Neuronal stem cell (in vitro differentiated cells): ENCODE measurements at regions not wholly inside any gene's neighbourhood (a gene's known extent, or its start where the extent isn't known, plus 50 kb on each side); places are given as distances from the start of the nearest gene placed in this dataset.

ENCODE experiments used
- DNase-seq: peaks from one replicate; pipeline ENCODE4 v3.0.0-alpha.2; 2013; ENCODE audit warnings: low spot score
- H2AFZ ChIP-seq: one replicate; pipeline ENCODE4 v1.6.1; 2013; ENCODE audit warnings: mild to moderate bottlenecking, low read length, inconsistent platforms
- H2AK5ac ChIP-seq: 2 replicates; pipeline ENCODE4 v1.6.1; 2013; ENCODE audit warnings: low read depth, mild to moderate bottlenecking, inconsistent platforms, low read length, moderate library complexity, mixed read lengths
- H2BK120ac ChIP-seq: 2 replicates; pipeline ENCODE4 v1.6.1; 2013; ENCODE audit warnings: low read depth, mild to moderate bottlenecking, inconsistent platforms, low read length, moderate library complexity, mixed read lengths
- H2BK12ac ChIP-seq: one replicate; pipeline ENCODE4 v1.6.1; 2013; ENCODE audit warnings: low read length, inconsistent platforms
- H2BK15ac ChIP-seq: 2 replicates; pipeline ENCODE4 v1.6.1; 2013; ENCODE audit warnings: mild to moderate bottlenecking, low read length, inconsistent platforms, mixed read lengths
- H2BK5ac ChIP-seq: one replicate; pipeline ENCODE4 v1.6.1; 2013; ENCODE audit warnings: inconsistent platforms, mild to moderate bottlenecking, low read length, moderate library complexity
- H3K14ac ChIP-seq: one replicate; pipeline ENCODE4 v1.6.1; 2013; ENCODE audit warnings: low read length, inconsistent platforms
- H3K18ac ChIP-seq: 2 replicates; pipeline ENCODE4 v1.6.1; 2013; ENCODE audit warnings: low read length, inconsistent platforms
- H3K23ac ChIP-seq: 2 replicates; pipeline ENCODE4 v1.6.1; 2013; ENCODE audit warnings: low read depth, mild to moderate bottlenecking, mixed read lengths, low read length, inconsistent platforms; ENCODE audit not compliant: poor library complexity
- H3K27ac ChIP-seq: replicated peaks from 3 replicates; pipeline ENCODE4 v1.5.1; 2013; ENCODE audit warnings: low read length, inconsistent platforms
- H3K27me3 ChIP-seq, 3 experiments: 2 replicates each; pipeline ENCODE4 v1.6.1; 2013; ENCODE audit warnings: low read length in 3 of 3, mild to moderate bottlenecking in 2 of 3, inconsistent platforms in 1 of 3, low read depth in 1 of 3, mixed read lengths in 1 of 3, moderate library complexity in 1 of 3; ENCODE audit not compliant: control insufficient read depth in 3 of 3, insufficient read depth in 3 of 3
- H3K36me3 ChIP-seq, 2 donors: replicated peaks in 1 of 2; 2 replicates each; pipeline ENCODE4 v1.6.1; 2013; ENCODE audit warnings: low read length in 2 of 2; ENCODE audit not compliant: control insufficient read depth in 2 of 2, insufficient read depth in 2 of 2
- H3K4ac ChIP-seq: 2 replicates; pipeline ENCODE4 v1.6.1; 2013; ENCODE audit warnings: inconsistent platforms, mild to moderate bottlenecking, low read length, moderate library complexity
- H3K4me1 ChIP-seq, 2 donors: 1 replicate in 1 of 2; 2 replicates in 1 of 2; pipeline ENCODE4 v1.6.1; 2013; ENCODE audit warnings: low read length in 2 of 2, low read depth in 1 of 2; ENCODE audit not compliant: control insufficient read depth in 2 of 2, insufficient read depth in 1 of 2
- H3K4me2 ChIP-seq: one replicate; pipeline ENCODE4 v1.6.1; 2013; ENCODE audit warnings: mild to moderate bottlenecking, low read length, inconsistent platforms; ENCODE audit not compliant: insufficient read depth, poor library complexity, severe bottlenecking
- H3K4me3 ChIP-seq, 2 donors: 2 replicates each; pipeline ENCODE4 v1.5.1; 2013; ENCODE audit warnings: low read length in 2 of 2, mild to moderate bottlenecking in 2 of 2, inconsistent platforms in 1 of 2, moderate library complexity in 1 of 2
- H3K79me1 ChIP-seq: one replicate; pipeline ENCODE4 v1.6.1; 2013; ENCODE audit warnings: low read depth, mild to moderate bottlenecking, inconsistent platforms, low read length, moderate library complexity
- H3K9ac ChIP-seq: one replicate; pipeline ENCODE4 v1.6.1; 2013; ENCODE audit warnings: mild to moderate bottlenecking, low read depth, low read length, inconsistent platforms; ENCODE audit not compliant: poor library complexity
- H3K9me3 ChIP-seq, 2 donors: replicated peaks in 1 of 2; 2 replicates each; pipeline versions ENCODE3 to v1.6.1; 2013; ENCODE audit warnings: low read length in 2 of 2, mild to moderate bottlenecking in 2 of 2, inconsistent platforms in 1 of 2, low read depth in 1 of 2, mixed read lengths in 1 of 2, moderate library complexity in 1 of 2; ENCODE audit not compliant: control insufficient read depth in 2 of 2, insufficient read depth in 1 of 2
- H4K8ac ChIP-seq: one replicate; pipeline ENCODE4 v1.6.1; 2013; ENCODE audit warnings: low read depth, mild to moderate bottlenecking, inconsistent platforms, low read length, moderate library complexity
- H4K91ac ChIP-seq: one replicate; pipeline ENCODE4 v1.6.1; 2013; ENCODE audit warnings: low read length, low read depth, mild to moderate bottlenecking, inconsistent platforms; ENCODE audit not compliant: poor library complexity
- WGBS, 2 donors: extraction: QIAGEN DNeasy Blood & Tissue Kit; methylation state at CpG; one replicate each; pipeline ENCODE4 v1.1.7; 2013; ENCODE audit warnings: missing lambda C conversion rate in 2 of 2, mixed read lengths in 1 of 2; ENCODE audit not compliant: insufficient read length in 2 of 2, insufficient replicate concordance in 1 of 2; ENCODE audit errors: extremely low coverage in 2 of 2; 5-methylcytosine and 5-hydroxymethylcytosine counted together

DNA sequence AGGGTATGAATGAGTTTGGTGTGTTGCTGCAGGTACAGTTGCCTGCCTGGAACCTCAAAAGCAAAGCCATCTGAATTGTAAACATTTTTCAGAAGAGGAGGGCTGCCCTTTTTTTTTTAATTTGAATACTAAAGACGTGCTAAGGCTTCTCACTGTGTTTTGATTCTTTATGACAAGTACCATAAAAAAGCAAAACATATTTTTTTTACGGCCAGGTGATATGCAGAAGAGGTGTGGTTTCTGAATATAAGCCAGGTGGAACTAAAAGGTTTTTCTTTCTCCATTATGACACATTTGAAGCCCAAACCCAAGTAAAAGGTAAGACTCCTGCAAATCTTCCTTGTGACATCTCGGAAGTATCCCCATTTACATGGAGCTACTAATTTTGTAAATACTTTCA, 246.3 kb downstream of the IRS1 start:
- no peak overlapping the region for H2BK12ac ChIP-seq
- no peak for DNase-seq
- H3K4ac ChIP-seq, result no peak overlapping the region
- H3K14ac ChIP-seq, result no peak overlapping the region
- peaks cover 0 to 5% of the 10 kb centered on the region in 2 donors for H3K9me3 ChIP-seq
- no peak overlapping the region for H3K18ac ChIP-seq
- no peak overlapping the region for H2AFZ ChIP-seq
- no peak overlapping the region for H3K4me2 ChIP-seq
- no peak overlapping the region for H2BK120ac ChIP-seq
- H3K36me3 ChIP-seq, result no peaks in the 10 kb centered on the region
- H3K9ac ChIP-seq, result no peak overlapping the region
- H3K4me1 ChIP-seq, result peaks cover 0 to 2% of the 10 kb centered on the region in 2 donors
- no peaks in the 10 kb centered on the region for H3K79me1 ChIP-seq
- H2BK15ac ChIP-seq, result no peak overlapping the region
- no peak overlapping the region for H3K23ac ChIP-seq
- H3K4me3 ChIP-seq, result no peak overlapping the region
- no CpG with 5 or more reads among the region's 3 CpGs for WGBS, 2 donors
- no peak overlapping the region for H2AK5ac ChIP-seq
- no peak overlapping the region for H4K8ac ChIP-seq
- no peak overlapping the region for H2BK5ac ChIP-seq
- H3K27me3 ChIP-seq, result no peaks in the 10 kb centered on the region
- no peak overlapping the region for H3K27ac ChIP-seq
- H4K91ac ChIP-seq, result no peak overlapping the region

DNA sequence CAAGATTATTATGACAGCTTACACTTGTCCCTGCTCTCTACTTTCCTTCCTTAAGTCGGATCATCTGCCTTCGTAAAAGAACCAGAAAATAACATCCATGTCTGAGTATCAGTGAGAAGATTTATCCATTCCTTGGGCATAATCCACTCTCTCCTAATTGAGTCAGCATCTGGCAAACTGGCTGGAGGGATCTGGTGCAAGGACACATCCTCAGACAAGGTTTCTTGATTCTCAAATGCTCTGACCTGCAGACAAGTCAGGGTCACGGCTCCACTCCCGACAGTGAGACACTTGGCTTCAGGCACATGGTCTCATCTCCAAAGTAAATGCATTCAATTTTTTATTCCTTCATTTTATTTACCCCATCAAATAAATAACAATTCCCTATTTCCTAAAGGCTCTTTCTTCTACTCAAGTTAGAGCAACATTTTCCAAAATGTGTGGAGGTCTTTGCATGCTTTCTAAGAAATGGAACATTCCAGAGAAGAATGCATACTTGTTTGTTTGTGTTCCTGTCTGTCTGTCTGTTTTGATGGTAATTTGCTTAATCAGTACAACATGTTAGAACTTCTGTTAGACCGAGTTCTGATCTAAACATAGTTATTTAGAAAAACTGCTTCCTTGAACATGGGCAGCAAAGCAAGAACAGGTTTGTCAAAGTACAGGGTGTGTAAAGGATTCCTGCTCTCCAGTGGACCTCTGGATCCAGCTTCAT, 246.9 kb downstream of the IRS1 start:
- no peak overlapping the region for H4K91ac ChIP-seq
- WGBS, 2 donors, result no CpG with 5 or more reads among the region's 5 CpGs

DNA sequence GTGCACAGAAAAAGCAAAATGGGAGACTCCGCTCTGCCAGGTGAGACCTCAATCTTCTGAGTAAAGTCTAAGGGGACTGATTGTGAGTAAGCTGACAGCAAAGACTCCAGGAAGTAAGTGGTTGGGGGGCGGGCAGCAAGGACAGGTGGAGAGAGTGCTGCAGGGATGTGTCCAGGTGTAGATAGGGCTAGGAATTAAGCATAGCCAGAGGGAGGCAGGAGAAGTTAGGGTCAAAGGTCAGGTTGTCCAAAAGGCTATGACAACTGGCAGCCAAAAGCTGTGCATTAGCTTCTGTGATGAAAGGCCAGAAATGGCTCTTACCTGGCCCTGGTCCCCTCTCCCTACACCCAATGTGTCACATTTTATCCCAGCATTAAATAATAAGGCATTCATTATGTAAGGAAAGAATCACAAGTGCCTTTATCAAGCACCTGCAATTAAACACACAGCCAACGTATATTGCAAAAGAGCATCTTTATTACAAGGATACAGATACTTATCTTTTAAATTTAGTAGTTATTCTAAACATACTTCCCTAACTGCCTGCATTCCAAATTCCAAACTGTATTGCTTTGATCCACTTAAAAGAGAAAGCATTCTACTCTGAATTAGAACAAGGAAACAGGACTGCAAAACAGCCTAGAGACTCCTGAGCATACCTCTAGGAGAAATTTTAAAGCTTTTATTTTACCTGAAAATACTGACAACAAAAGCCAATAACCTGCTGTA, 247.9 kb downstream of the IRS1 start:
- Histone ChIP-seq H2BK5ac (no peak overlapping the region), H3K14ac (no peak overlapping the region), H3K9me3 (peaks cover 0 to 3% of the 10 kb centered on the region in 2 donors), H4K8ac (no peak overlapping the region), H3K18ac (no peak overlapping the region), H3K4me2 (no peak overlapping the region), H3K27me3 (no peaks in the 10 kb centered on the region), H3K36me3 (no peaks in the 10 kb centered on the region), H2BK12ac (no peak overlapping the region), H3K79me1 (no peaks in the 10 kb centered on the region), H3K4me1 (peaks cover 0 to 2% of the 10 kb centered on the region in 2 donors), H2AK5ac (no peak overlapping the region), H2BK120ac (no peak overlapping the region), H2AFZ (no peak overlapping the region), H3K4ac (no peak overlapping the region), H3K9ac (no peak overlapping the region), H2BK15ac (no peak overlapping the region), H3K4me3 (no peak overlapping the region), H3K23ac (no peak overlapping the region), H3K27ac (no peak overlapping the region), H4K91ac (no peak overlapping the region)
- no peak for DNase-seq
- WGBS, 2 donors, result no CpG with 5 or more reads among the region's 3 CpGs

More for the DNA sequence above, 246.9 kb downstream of the IRS1 start:
- H2AFZ ChIP-seq, result no peak overlapping the region
- H3K4ac ChIP-seq, result no peak overlapping the region
- no peak overlapping the region for H4K8ac ChIP-seq
- H2BK12ac ChIP-seq, result no peak overlapping the region
- H3K4me3 ChIP-seq, result no peak overlapping the region
- H3K36me3 ChIP-seq, result no peaks in the 10 kb centered on the region
- no peak overlapping the region for H2BK15ac ChIP-seq
- H2BK120ac ChIP-seq, result no peak overlapping the region
- DNase-seq, result no peak
- H3K18ac ChIP-seq, result no peak overlapping the region
- no peaks in the 10 kb centered on the region for H3K79me1 ChIP-seq
- H3K23ac ChIP-seq, result no peak overlapping the region
- no peak overlapping the region for H2AK5ac ChIP-seq
- H3K4me2 ChIP-seq, result no peak overlapping the region
- H3K27ac ChIP-seq, result no peak overlapping the region
- H3K9me3 ChIP-seq, result peaks cover 0 to 3% of the 10 kb centered on the region in 2 donors
- peaks cover 0 to 2% of the 10 kb centered on the region in 2 donors for H3K4me1 ChIP-seq
- H3K9ac ChIP-seq, result no peak overlapping the region
- H2BK5ac ChIP-seq, result no peak overlapping the region
- H3K14ac ChIP-seq, result no peak overlapping the region
- no peaks in the 10 kb centered on the region for H3K27me3 ChIP-seq

DNA sequence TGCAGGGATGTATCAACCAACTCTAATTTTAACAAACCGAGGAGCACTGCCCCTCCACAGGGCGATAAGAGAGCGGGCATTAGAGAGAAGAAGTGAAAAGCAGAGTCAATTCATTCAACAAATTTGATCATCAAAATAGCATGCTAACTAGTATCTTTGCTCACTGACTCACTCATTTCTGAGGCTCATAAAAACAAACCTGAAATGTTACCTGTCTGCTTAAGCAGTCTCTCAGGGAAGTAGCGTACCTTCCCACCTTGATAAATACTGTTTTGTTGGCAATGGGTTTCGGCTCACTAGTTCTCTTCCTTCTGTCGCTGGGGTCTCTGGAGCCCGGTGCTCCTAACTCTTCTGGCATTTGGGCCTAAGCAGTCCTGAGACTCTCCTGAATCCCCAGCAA, 248.8 kb downstream of the IRS1 start:
- Histone ChIP-seq H2AFZ (no peak overlapping the region), H2BK12ac (no peak overlapping the region), H3K79me1 (no peaks in the 10 kb centered on the region), H3K9ac (no peak overlapping the region), H4K8ac (no peak overlapping the region), H3K18ac (no peak overlapping the region), H3K23ac (no peak overlapping the region), H3K14ac (no peak overlapping the region), H3K27me3 (no peaks in the 10 kb centered on the region), H2BK120ac (no peak overlapping the region), H4K91ac (no peak overlapping the region), H3K4me1 (peaks cover 0 to 2% of the 10 kb centered on the region in 2 donors), H3K4me3 (no peak overlapping the region), H3K4ac (no peak overlapping the region), H3K27ac (no peak overlapping the region), H3K36me3 (no peaks in the 10 kb centered on the region), H2AK5ac (no peak overlapping the region), H2BK5ac (no peak overlapping the region), H2BK15ac (no peak overlapping the region), H3K4me2 (no peak overlapping the region), H3K9me3 (peaks cover 0 to 3% of the 10 kb centered on the region in 2 donors)
- no peak for DNase-seq
- WGBS, 2 donors, result no CpG with 5 or more reads among the region's 7 CpGs
